Memory B cell (primary cell): ENCODE measurements at regions not wholly inside any gene's neighbourhood (a gene's known extent, or its start where the extent isn't known, plus 50 kb on each side); places are given as distances from the start of the nearest gene placed in this dataset.

Experiments used
- ATAC-seq: fragments of 150-1000 bp; cut with Tn5 transposase; 2 replicates; pipeline ENCODE4 v1.10.0; 2021; ENCODE audit warnings: low read depth, mild to moderate bottlenecking, moderate library complexity
- DNase-seq, 2 donors: peaks; one replicate each; pipeline ENCODE4 v3.0.0; 2022; ENCODE audit warnings: low spot score in 2 of 2
- H3K27ac Mint-ChIP-seq: one replicate; pipeline ENCODE4 v1.8.0; 2022; ENCODE audit warnings: mild to moderate bottlenecking, moderate library complexity, mixed read lengths
- H3K27me3 Mint-ChIP-seq: one replicate; pipeline ENCODE4 v1.8.0; 2022; ENCODE audit warnings: mixed read lengths
- H3K36me3 Mint-ChIP-seq: one replicate; pipeline ENCODE4 v1.8.0; 2022; ENCODE audit warnings: mild to moderate bottlenecking, mixed read lengths
- H3K4me1 Mint-ChIP-seq: one replicate; pipeline ENCODE4 v1.8.0; 2022; ENCODE audit warnings: mixed read lengths
- H3K4me3 Mint-ChIP-seq: one replicate; pipeline ENCODE4 v1.8.0; 2022; ENCODE audit warnings: mild to moderate bottlenecking, moderate library complexity, mixed read lengths
- H3K9me3 Mint-ChIP-seq: one replicate; pipeline ENCODE4 v1.8.0; 2022; ENCODE audit warnings: mixed read lengths

GRCh38 chr9:95760791-95761190, 114.7 kb upstream of the ERCC6L2 start:
- no peak for DNase-seq
- ATAC-seq: no peak
- H3K9me3 Mint-ChIP-seq: no peaks in the 10 kb centered on the region
- no peaks in the 10 kb centered on the region for H3K36me3 Mint-ChIP-seq
- no peak overlapping the region for H3K4me3 Mint-ChIP-seq
- H3K4me1 Mint-ChIP-seq: peaks cover 4% of the 10 kb centered on the region
- H3K27me3 Mint-ChIP-seq: peaks cover 3% of the 10 kb centered on the region
- no peak overlapping the region for H3K27ac Mint-ChIP-seq

GRCh38 chr9:95757439-95757838, 118.1 kb upstream of the ERCC6L2 start:
- no peaks in the 10 kb centered on the region for H3K36me3 Mint-ChIP-seq
- ATAC-seq (no peak), DNase-seq (no peak)
- H3K4me1 Mint-ChIP-seq: peaks cover 4% of the 10 kb centered on the region
- H3K27ac Mint-ChIP-seq: no peak overlapping the region
- no peaks in the 10 kb centered on the region for H3K9me3 Mint-ChIP-seq
- H3K4me3 Mint-ChIP-seq: no peak overlapping the region
- peaks cover 5% of the 10 kb centered on the region for H3K27me3 Mint-ChIP-seq

- Mint-ChIP-seq H3K27me3 (peaks cover 5% of the 10 kb centered on the region), H3K9me3 (no peaks in the 10 kb centered on the region), H3K36me3 (no peaks in the 10 kb centered on the region), H3K4me1 (peaks cover 4% of the 10 kb centered on the region), H3K4me3 (no peak overlapping the region), H3K27ac (no peak overlapping the region)
- DNase-seq (no peak), ATAC-seq (no peak)
Observed at GRCh38 chr9:95756986-95757385, 118.5 kb upstream of the ERCC6L2 start.

- Mint-ChIP-seq H3K27ac (no peak overlapping the region), H3K4me3 (no peak overlapping the region), H3K4me1 (peaks cover 4% of the 10 kb centered on the region), H3K27me3 (peaks cover 6% of the 10 kb centered on the region), H3K9me3 (no peaks in the 10 kb centered on the region), H3K36me3 (no peaks in the 10 kb centered on the region)
- DNase-seq (no peak), ATAC-seq (no peak)
Observed at GRCh38 chr9:95756101-95756500, 119.4 kb upstream of the ERCC6L2 start.

- Mint-ChIP-seq H3K36me3 (no peaks in the 10 kb centered on the region), H3K4me3 (no peak overlapping the region), H3K4me1 (peaks cover 4% of the 10 kb centered on the region), H3K9me3 (no peaks in the 10 kb centered on the region), H3K27me3 (peaks cover 9% of the 10 kb centered on the region), H3K27ac (no peak overlapping the region)
- no peak for ATAC-seq
- no peak for DNase-seq
Observed at GRCh38 chr9:95755421-95755730, 120.1 kb upstream of the ERCC6L2 start.

GRCh38 chr9:95754533-95755420, 120.7 kb upstream of the ERCC6L2 start:
- Mint-ChIP-seq H3K27me3 (peaks cover 8% of the 10 kb centered on the region), H3K4me1 (peaks cover 4% of the 10 kb centered on the region), H3K27ac (no peak overlapping the region), H3K9me3 (no peaks in the 10 kb centered on the region), H3K36me3 (no peaks in the 10 kb centered on the region), H3K4me3 (no peak overlapping the region)
- no peak for ATAC-seq
- DNase-seq: no peak

GRCh38 chr9:95753762-95754465, 121.6 kb upstream of the ERCC6L2 start:
- H3K36me3 Mint-ChIP-seq: no peaks in the 10 kb centered on the region
- H3K4me1 Mint-ChIP-seq: peaks cover 7% of the 10 kb centered on the region
- H3K9me3 Mint-ChIP-seq: no peaks in the 10 kb centered on the region
- ATAC-seq (no peak), DNase-seq (no peak)
- no peak overlapping the region for H3K4me3 Mint-ChIP-seq
- no peak overlapping the region for H3K27ac Mint-ChIP-seq
- peaks cover 10% of the 10 kb centered on the region for H3K27me3 Mint-ChIP-seq

GRCh38 chr9:95752129-95752731, 123.3 kb upstream of the ERCC6L2 start:
- DNase-seq (no peak), ATAC-seq (no peak)
- peaks cover 3% of the 10 kb centered on the region for H3K4me1 Mint-ChIP-seq
- no peaks in the 10 kb centered on the region for H3K36me3 Mint-ChIP-seq
- H3K27ac Mint-ChIP-seq: no peak overlapping the region
- H3K9me3 Mint-ChIP-seq: no peaks in the 10 kb centered on the region
- H3K4me3 Mint-ChIP-seq: no peak overlapping the region
- peaks cover 16% of the 10 kb centered on the region for H3K27me3 Mint-ChIP-seq

- H3K4me1 Mint-ChIP-seq: peaks cover 2% of the 10 kb centered on the region
- ATAC-seq (no peak), DNase-seq (no peak)
- H3K9me3 Mint-ChIP-seq: no peaks in the 10 kb centered on the region
- H3K27ac Mint-ChIP-seq: no peak overlapping the region
- no peaks in the 10 kb centered on the region for H3K36me3 Mint-ChIP-seq
- H3K27me3 Mint-ChIP-seq: peaks cover 17% of the 10 kb centered on the region
- H3K4me3 Mint-ChIP-seq: no peak overlapping the region
Observed at GRCh38 chr9:95751520-95751790, 124.0 kb upstream of the ERCC6L2 start.

GRCh38 chr9:95750725-95751519, 124.6 kb upstream of the ERCC6L2 start:
- no peaks in the 10 kb centered on the region for H3K9me3 Mint-ChIP-seq
- no peak overlapping the region for H3K4me3 Mint-ChIP-seq
- H3K4me1 Mint-ChIP-seq: peaks cover 2% of the 10 kb centered on the region
- H3K27ac Mint-ChIP-seq: no peak overlapping the region
- DNase-seq: no peak
- ATAC-seq: no peak
- peaks cover 18% of the 10 kb centered on the region for H3K27me3 Mint-ChIP-seq
- no peaks in the 10 kb centered on the region for H3K36me3 Mint-ChIP-seq

GRCh38 chr9:95749493-95749892, 126.0 kb upstream of the ERCC6L2 start:
- H3K27ac Mint-ChIP-seq: no peak overlapping the region
- no peak for DNase-seq
- H3K36me3 Mint-ChIP-seq: no peaks in the 10 kb centered on the region
- no peak for ATAC-seq
- H3K9me3 Mint-ChIP-seq: no peaks in the 10 kb centered on the region
- peaks cover 18% of the 10 kb centered on the region for H3K27me3 Mint-ChIP-seq
- no peak overlapping the region for H3K4me3 Mint-ChIP-seq
- peaks cover 2% of the 10 kb centered on the region for H3K4me1 Mint-ChIP-seq

GRCh38 chr9:95746408-95747180, 128.9 kb upstream of the ERCC6L2 start:
- H3K27ac Mint-ChIP-seq: no peak overlapping the region
- H3K4me3 Mint-ChIP-seq: no peak overlapping the region
- H3K4me1 Mint-ChIP-seq: peaks cover 2% of the 10 kb centered on the region
- H3K9me3 Mint-ChIP-seq: no peaks in the 10 kb centered on the region
- no peak for DNase-seq
- ATAC-seq: no peak
- no peaks in the 10 kb centered on the region for H3K36me3 Mint-ChIP-seq
- H3K27me3 Mint-ChIP-seq: peaks cover 15% of the 10 kb centered on the region

GRCh38 chr9:95742821-95743220, 132.7 kb upstream of the ERCC6L2 start:
- Mint-ChIP-seq H3K4me1 (peaks cover 3% of the 10 kb centered on the region), H3K36me3 (no peaks in the 10 kb centered on the region), H3K27ac (no peak overlapping the region), H3K27me3 (peaks cover 6% of the 10 kb centered on the region), H3K4me3 (no peak overlapping the region), H3K9me3 (no peaks in the 10 kb centered on the region)
- ATAC-seq: no peak
- DNase-seq: no peak
